AG10803 (cell line): ENCODE measurements at regions not wholly inside any gene's neighbourhood (a gene's known extent, or its start where the extent isn't known, plus 50 kb on each side); places are given as distances from the start of the nearest gene placed in this dataset.

Source experiments
- DNase-seq: peaks from one replicate; pipeline ENCODE4 v3.0.0; 2010; ENCODE audit warnings: low read depth
- H3K4me3 ChIP-seq: 2 replicates; pipeline ENCODE4 v1.5.1; 2011; ENCODE audit warnings: mild to moderate bottlenecking, low read length, control low read depth
- CTCF ChIP-seq: conservative IDR thresholded peaks from 2 replicates; pipeline ENCODE4 v1.5.1; 2011; ENCODE audit warnings: mild to moderate bottlenecking, low read length, control low read depth, inconsistent platforms

- H3K4me3 ChIP-seq: no peak overlapping the region
- no peak for DNase-seq
- no peak for TF ChIP-seq CTCF
These were observed 104.6 kb downstream of the ADSS2 start for GRCh38 chr1:244346972-244347618.

- H3K4me3 ChIP-seq: no peak overlapping the region
- DNase-seq: peak; percentile 45
- no peak for TF ChIP-seq CTCF
These were observed 103.8 kb downstream of the ADSS2 start for GRCh38 chr1:244347942-244348341.

- no peak for TF ChIP-seq CTCF
- no peak overlapping the region for H3K4me3 ChIP-seq
- DNase-seq: peak; percentile 88
These were observed 102.6 kb downstream of the ADSS2 start for GRCh38 chr1:244349103-244349531.

- no peak overlapping the region for H3K4me3 ChIP-seq
- no peak for TF ChIP-seq CTCF
- no peak for DNase-seq
These were observed 102.1 kb downstream of the ADSS2 start for GRCh38 chr1:244349581-244350001.

- H3K4me3 ChIP-seq: no peak overlapping the region
- TF ChIP-seq CTCF: no peak
- no peak for DNase-seq
These were observed 101.7 kb downstream of the ADSS2 start for GRCh38 chr1:244350027-244350426.

- no peak for TF ChIP-seq CTCF
- DNase-seq: no peak
- no peak overlapping the region for H3K4me3 ChIP-seq
These were observed 99.4 kb downstream of the ADSS2 start for GRCh38 chr1:244352156-244352830.

GRCh38 chr1:244353551-244354091, 98.1 kb downstream of the ADSS2 start:
- no peak overlapping the region for H3K4me3 ChIP-seq
- DNase-seq: peak; percentile 91
- no peak for TF ChIP-seq CTCF
